KBM-7 (cell line): ENCODE measurements at regions not wholly inside any gene's neighbourhood (a gene's known extent, or its start where the extent isn't known, plus 50 kb on each side); places are given as distances from the start of the nearest gene placed in this dataset.
"Not testable (repeated sequence)": the region's sequence is repeated elsewhere in the genome, so short reads cannot be mapped to it uniquely, and the experiment has no call there.

Experiments used
- DNase-seq: peaks from one replicate; pipeline ENCODE4 v3.0.0-alpha.2; 2015
- in situ Hi-C: fragments of 300-500 bp; cut with MboI; formaldehyde crosslinking; loops from 2 replicates; pipeline ENCODE4 v1.14.3; 2020; ENCODE audit warnings: low sequenced_read_pairs, low pct_unique_long_range_greater_than_20kb, mixed read lengths

DNA sequence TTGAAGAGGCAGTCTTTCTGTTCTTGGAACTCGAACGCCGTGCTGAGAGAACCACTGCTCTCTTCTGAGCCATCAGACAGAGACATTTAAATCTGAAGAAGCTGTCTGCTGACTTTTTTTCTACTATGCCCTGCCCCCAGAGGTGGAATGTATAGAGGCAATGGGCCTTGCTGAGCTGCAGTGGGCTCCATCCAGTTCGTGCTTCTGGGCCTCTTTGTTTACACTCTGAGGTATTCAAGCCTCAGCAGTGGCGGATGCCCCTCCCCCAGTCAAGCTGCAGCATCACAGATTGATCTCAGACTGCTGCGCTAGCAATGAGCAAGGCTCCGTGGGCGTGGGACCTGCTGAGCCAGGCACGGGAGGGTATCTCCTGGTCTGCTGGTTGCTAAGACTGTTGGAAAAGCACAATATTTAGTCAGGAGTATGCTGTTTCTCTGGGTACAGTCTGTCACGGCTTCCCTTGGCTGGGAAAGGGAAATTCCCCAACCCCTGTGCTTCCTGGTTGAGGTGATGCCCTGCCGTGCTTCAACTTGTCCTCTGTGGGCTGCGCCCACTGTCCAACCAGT, 526.8 kb downstream of the CD109 start:
- DNase-seq, result no peak
- in situ Hi-C loops, result no loop called here

DNA sequence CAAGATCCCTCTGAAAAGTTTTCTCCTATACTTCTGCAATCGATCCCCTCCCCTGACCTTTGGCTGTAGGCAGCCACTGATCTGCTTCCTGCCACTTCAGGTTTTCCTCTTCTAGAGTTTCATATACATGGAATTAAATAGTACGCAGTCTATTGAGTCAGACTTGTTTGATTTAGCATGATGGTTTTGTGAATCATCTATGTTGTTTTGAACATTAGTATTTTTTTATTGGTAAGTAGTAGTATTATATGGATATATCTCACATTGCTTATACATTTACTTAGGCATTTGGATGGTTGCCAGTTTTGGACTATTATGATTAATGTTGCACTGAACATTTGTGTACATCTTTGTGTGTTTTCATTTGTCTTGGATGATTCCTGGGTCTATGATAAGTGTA, 518.0 kb downstream of the CD109 start:
- in situ Hi-C loops, result no loop called here

DNA sequence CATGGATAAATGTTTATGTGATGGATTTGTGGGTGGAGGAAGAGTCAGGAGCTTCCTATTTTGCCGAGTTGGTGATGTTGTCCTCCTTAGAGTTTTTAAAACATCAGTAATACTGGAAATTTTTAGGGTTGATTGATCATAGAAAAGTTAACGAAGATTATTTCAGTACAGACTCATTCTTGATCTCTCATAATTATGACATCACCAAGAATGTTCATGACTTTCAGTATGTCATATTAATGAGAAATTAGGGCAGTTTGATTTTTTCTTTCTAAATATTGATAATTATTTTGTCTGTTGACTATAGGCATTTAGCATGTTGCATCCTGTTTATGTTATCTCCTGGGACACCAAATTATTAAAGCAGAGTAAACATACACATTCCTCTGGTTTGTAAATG, 512.2 kb downstream of the CD109 start:
- in situ Hi-C loops, result no loop called here
- no peak for DNase-seq

More for the DNA sequence above, 518.0 kb downstream of the CD109 start:
- no peak for DNase-seq

DNA sequence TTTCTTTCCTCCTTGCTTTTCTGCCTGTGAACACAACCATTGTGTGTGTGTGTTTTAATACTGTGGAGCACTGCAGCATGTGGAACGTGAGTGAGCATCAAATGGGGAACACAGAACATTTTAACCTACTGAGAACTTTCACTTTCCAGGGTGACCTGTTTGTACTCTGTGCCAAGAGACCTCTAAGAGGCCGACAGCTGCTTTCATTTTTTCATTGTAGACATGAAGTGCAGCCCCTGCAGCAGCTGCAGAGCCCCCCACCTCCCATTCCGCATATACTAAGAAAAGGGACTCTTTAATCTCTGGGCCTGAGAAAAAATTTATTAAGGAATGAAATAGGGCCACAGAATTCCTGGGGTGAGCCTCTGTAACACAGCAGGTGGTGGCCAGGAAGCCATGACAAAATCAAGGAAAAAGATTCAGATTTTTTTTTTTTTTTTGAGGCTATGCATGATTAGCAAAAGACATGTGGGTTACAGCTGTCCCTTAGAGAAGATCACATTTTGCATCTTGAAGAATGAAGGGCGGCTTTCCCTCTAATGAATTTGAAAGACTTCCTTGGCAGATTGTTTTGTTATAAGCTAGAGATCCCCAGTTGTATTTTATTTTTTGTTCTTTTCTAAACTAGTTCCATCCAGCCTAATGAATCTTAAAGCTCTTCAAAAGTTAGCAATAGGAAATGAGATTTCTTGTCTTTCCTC, 503.4 kb downstream of the CD109 start:
- in situ Hi-C loops, result no loop called here

DNA sequence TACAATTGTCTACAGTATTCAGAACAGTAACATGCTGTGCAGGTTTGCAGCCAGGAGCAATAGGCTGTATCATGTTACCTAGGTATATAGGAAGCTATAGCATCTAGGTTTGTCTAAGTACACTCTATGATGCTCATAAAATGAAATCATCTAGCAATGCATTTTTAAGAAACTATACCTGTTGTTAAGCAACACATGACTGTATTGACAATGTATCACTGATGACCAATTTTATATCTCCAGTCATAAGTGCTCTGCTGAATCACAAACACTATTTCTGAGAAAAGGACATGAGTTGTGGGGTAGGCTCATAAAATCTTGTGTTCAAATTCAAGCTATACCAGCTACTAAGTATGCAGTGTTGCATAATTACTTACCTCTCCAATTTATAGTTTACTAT, 501.3 kb downstream of the CD109 start:
- in situ Hi-C loops, result no loop called here
- no peak for DNase-seq

More for the DNA sequence above, 503.4 kb downstream of the CD109 start:
- no peak for DNase-seq

DNA sequence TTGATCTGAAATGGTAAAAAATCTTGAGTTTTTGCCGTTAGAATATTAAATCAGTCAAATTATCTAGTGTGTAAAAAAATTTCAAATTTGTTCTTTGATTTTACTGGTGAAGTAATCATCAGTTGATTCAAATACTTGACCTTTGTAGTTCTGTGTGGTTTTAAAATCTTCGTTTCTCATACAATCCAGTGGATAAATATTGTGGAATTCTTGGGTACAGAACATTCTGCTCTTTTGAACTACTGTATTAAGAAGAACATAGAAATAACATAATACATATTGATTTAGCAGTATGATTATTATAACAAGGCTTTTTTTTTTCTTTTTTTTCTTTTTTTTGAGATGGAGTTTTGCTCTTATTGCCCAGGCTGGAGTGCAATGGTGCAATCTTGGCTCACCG, 491.8 kb downstream of the CD109 start:
- DNase-seq, result no peak
- in situ Hi-C loops, result no loop called here

DNA sequence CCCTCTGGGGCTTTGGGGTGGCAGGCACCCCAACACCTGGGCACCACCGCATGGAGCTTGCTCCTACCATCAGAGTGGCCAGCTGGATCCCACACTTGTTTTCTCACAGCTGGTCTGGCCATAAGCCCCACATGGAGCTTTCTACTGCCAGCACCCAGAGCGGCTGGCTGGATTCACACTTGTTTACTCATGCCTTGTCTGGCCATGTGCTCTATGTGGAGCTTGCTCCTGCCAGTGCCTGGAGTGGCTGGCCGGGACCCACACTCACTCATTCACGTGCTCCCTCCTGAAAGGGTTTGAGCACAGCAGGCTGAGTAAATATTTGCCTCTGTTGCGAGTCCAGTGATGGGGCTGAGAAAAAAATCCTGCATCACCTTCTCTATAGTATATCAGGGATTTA, 487.0 kb downstream of the CD109 start:
- in situ Hi-C loops, result no loop called here
- no peak for DNase-seq

DNA sequence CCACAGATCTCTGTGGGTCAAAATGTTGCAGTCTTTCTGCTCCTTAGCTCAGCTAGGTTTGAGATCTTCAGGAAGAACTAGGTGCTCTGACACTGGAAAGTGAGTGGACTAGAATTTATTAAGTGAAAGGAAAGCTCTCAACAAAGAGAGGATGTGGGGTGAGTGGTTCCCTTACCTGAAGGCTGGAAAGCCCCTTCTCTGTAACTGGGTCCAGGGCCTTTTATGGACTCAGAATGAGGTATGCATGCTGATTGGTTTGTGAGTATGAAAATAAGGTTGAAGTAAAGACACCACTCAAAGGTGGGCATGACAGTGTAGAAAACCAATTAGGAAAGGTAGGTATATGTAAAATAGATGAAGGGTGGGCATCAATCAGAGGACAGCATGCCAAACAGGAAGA, 485.5 kb downstream of the CD109 start:
- in situ Hi-C loops, result no loop called here
- DNase-seq, result no peak

DNA sequence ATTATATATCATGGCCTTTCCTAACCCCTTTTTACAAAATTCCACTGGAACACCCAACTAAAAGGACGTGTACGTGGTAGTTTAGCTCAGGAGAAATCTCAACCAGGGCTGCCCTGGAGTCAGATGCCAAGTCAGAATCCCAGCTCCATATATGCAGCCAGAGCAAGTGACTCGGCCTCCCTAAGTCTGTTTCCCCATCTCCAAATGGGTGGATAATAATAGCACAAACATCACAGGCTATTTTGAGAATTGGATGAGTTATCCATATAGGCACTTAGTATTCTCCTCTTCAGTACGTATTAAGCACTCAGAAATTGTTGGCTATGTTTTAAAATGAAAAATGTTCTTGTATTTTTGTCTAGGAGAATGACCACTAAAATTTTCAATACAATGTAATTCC, 481.5 kb downstream of the CD109 start:
- no peak for DNase-seq
- in situ Hi-C loops, result no loop called here

DNA sequence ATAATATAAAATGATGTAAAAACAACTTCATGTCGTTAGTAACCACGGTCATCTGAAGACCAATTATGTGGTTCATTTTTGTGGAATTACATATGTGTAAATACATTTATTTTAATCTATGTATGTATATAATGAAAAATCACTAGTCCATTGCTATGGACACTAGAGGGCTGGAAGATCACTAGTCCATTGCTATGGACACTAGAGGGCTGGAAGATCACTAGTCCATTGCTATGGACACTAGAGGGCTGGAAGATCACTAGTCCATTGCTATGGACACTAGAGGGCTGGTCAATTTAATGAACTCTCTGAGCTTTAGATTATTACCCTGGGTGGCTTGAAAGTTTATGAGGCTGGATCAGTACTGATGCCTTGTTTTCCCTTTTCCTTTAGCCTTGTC, 474.5 kb downstream of the CD109 start:
- in situ Hi-C loops, DNase-seq: not testable (repeated sequence)

DNA sequence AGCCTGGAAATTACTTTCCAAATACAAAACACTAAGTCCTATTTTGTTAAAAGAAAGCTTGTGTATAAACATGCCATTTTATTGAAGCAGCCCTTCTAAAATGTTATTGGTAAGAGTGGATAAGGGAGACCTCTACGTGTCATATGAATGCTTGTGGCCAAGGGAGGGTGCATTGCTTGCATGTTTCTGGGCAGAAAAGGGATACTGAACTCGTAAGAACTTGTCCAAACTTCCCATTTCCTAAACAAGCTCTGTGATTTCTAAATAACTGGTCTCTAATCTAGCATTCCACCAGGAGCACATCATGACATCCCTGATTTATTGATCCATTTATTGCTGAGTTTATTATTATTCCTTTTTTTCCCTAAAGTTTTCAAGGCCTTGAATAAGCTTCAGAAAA, 474.1 kb downstream of the CD109 start:
- in situ Hi-C loops, result no loop called here
- DNase-seq, result no peak

DNA sequence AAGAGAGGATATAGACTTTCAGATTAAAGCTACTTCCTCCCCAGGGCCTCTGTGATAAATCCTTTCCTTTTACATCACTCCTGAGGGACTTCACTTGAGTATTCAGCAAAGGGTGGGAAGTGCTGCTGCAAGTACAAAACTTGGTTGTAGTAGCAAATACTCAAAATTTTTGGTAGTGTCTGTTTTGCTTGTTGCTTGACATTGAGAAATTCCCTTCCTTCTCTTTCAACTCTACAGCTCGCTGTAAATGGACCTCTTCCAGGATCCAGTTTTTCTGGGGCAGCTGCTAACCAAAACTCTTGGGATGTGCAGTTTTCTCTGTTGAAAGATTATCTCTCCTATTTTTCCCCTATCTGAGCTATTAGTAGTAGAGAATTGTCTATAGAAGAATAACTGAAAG, 472.0 kb downstream of the CD109 start:
- in situ Hi-C loops, result no loop called here
- DNase-seq, result no peak

DNA sequence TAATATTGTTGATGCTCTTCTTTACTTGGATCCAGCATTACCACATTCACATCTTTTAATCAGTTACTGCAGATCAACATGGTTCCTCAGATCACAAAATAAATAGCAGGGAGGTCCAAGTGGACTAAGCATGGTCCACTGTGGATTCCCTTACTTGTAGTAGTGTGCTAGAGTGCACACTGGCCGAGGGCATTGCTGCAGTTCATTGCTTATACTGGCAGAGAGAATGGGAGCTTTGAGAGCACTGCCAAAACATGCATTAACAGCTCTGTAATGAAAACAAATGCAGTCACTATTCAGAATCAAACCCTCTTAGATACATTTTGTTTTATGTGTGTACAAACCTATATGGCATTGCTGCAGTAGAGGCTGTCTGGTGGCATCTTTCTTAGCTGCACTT, 471.5 kb downstream of the CD109 start:
- in situ Hi-C loops, result no loop called here
- no peak for DNase-seq

DNA sequence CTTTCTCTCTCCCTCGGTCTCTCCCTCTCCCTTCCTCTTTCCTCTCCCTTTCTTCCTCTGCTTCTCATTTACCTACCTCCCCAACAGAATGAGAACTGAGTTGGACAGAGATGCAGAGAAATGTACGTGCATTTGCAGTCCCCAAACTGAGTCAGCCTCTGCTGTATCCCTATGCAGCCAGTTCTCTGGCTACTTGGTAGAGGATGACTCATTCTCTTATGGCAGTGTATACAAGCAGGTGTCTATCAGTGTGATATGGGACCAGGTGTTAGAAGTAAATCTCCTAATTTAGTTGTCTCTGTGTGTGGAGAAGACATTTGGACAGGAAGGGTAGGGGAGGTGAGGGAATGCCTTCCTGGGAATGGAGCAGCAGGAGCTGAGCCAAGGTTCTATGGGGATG, 470.8 kb downstream of the CD109 start:
- in situ Hi-C loops, result no loop called here
- no peak for DNase-seq

DNA sequence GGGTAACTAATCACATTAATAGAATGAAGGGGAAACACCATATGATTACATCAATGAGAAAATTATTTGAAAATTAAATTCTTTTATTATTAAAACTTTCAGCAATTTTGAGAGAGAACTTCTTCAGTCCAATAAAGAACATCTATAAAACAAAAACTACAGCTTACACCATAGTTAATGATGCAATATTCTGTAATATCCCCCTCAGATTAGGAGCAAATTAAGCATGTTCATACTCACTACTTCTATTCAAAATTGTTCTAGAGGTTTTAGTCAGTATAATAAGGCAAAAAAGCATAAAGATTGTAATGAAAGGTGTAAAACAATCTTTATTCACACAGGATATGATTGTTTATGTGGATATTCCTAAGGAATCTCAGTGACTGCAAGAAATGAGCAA, 465.4 kb downstream of the CD109 start:
- no peak for DNase-seq
- in situ Hi-C loops, result no loop called here

DNA sequence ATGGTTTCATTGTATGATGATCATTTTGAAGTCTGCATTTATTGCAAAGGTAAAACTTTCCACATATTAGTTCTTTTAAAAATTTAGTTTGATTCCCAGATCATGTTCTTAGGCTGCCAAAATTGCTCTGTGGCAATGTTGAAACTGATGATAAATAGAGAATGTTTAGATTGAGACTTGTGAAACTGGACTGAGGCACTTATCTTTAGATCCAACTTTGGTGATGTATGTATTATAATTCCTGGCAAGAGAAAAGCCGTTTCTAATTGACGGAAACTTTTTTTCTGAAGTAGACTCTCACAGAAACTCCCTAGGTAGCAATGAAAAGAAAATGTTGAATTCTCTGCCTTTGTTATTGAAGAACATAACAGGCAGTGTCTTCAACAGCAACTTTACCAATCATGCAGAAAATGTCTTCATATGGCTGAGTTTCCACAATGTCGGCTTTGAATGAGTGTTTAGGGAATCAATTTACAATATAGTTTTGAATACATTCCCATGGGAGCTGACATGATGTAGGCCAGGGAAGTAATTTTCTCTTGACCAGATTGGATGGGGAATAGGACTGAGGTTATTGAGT, 456.2 kb downstream of the CD109 start:
- in situ Hi-C loops, result no loop called here
- DNase-seq, result no peak

DNA sequence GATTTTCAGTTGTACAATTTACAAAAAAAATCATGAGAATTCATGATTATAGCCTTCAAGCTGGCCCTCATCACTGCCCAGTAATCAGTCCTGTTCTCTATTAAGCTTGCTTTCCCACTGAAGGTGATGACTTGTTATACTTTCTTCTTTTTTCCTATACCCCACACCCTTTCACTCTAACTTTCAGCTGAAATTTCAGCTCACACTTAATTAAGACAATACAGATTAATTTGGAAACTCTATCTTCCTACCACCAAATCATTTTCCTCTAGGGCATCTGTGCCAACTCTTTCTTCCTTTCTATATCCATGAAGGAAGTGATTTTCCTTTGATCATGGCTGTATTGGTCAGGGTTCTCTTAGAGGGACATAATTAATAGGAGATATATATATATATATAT, 449.9 kb downstream of the CD109 start:
- in situ Hi-C loops, result no loop called here

DNA sequence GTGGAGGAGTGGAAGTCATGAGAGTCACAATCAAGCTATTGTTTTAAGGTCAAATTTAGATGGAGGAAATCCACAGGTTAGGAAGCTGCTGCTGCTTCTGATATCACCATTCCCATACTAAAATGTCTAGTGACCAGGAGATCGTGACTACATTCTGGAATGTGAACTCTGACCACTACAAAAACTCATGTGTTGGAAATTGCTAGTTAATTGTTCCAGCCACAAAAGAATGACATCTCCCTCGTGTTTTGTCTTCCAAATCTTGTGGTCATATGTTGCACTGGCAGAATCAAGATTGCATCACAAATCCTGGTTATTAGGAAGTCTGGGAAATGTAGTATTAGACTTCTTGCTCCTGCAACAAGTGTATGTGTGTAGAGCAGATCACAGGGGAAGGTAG, 441.9 kb downstream of the CD109 start:
- in situ Hi-C loops, result no loop called here
- no peak for DNase-seq

More for the DNA sequence above, 449.9 kb downstream of the CD109 start:
- DNase-seq, result no peak

DNA sequence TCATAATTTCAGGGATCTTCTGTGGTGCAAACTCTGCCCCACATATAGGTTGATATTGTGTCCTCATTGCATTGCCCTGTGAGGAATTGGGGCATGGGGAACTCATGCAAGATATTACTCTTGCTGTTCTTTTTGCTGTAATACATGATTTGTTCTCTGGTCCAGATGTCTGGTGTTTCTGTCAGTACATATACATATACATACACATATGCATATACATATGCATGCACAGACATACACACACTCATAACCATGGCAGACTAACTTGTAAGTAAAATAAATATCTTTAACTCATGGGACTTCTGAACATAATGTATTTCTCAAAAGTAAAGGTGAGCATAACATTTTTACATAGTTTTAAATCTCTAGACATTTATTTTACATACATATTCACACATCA, 438.3 kb downstream of the CD109 start:
- DNase-seq, result no peak
- in situ Hi-C loops, result no loop called here

DNA sequence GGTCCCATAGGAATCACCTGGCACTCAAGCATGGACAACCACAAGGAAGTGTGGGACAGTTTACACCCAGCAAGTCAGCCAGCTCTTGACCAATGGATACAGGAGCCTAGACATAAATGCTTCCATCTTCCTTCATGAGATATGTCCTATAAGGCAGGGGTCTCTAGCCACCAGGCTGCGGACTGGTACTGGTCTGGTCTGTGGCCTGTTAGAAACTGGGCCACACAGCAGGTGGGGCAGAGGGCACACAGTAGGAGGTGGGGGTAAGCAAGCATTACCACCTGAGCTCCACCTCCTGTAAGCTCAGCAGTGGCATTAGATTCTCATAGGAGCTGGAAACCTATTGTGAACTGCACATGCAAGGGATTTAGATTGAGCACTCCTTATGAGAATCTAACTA, 437.1 kb downstream of the CD109 start:
- DNase-seq, result no peak
- in situ Hi-C loops, result no loop called here

DNA sequence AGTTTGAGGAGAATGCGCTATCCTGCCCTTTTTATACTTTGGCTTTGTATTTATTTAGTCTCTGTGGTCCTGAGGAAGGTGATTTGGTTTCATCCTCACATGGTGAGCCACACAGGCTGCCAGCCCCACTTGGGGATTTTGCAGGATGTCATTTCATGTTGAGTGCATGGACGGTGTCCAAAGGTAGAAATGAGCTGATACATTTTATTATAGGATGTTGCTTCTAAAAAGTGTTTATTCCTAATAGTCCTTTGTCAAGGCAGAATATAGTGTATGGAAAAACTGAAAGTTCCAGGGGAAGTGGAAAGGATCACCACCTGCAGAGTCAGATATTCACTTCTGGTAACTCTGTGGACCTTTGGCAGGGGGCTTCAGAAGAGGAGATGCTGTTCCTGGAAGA, 434.6 kb downstream of the CD109 start:
- DNase-seq, result no peak
- in situ Hi-C loops, result no loop called here
